HEK293T (cell line): ENCODE measurements at regions not wholly inside any gene's neighbourhood (a gene's known extent, or its start where the extent isn't known, plus 50 kb on each side); places are given as distances from the start of the nearest gene placed in this dataset.
"Not testable (repeated sequence)": the region's sequence is repeated elsewhere in the genome, so short reads cannot be mapped to it uniquely, and the experiment has no call there.

Experiments
- CTBP1 ChIP-seq: fragments of 450-650 bp; IDR thresholded peaks from 2 replicates; pipeline ENCODE4 v1.6.1; 2016; ENCODE audit warnings: borderline replicate concordance
- ELF4 ChIP-seq: fragments of 450-650 bp; IDR thresholded peaks from 2 replicates; pipeline ENCODE4 v1.6.1; 2017; ENCODE audit warnings: antibody characterized with exemption
- FOXA1 ChIP-seq: fragments of 450-650 bp; IDR thresholded peaks from 2 replicates; pipeline ENCODE4 v1.6.1; 2016; ENCODE audit warnings: mild to moderate bottlenecking
- LEF1 ChIP-seq: fragments of 450-650 bp; IDR thresholded peaks from 2 replicates; pipeline ENCODE4 v1.6.1; 2017; ENCODE audit warnings: mild to moderate bottlenecking, borderline replicate concordance
- SP1 ChIP-seq: fragments of 450-650 bp; IDR thresholded peaks from 2 replicates; pipeline ENCODE4 v1.6.1; 2017

DNA sequence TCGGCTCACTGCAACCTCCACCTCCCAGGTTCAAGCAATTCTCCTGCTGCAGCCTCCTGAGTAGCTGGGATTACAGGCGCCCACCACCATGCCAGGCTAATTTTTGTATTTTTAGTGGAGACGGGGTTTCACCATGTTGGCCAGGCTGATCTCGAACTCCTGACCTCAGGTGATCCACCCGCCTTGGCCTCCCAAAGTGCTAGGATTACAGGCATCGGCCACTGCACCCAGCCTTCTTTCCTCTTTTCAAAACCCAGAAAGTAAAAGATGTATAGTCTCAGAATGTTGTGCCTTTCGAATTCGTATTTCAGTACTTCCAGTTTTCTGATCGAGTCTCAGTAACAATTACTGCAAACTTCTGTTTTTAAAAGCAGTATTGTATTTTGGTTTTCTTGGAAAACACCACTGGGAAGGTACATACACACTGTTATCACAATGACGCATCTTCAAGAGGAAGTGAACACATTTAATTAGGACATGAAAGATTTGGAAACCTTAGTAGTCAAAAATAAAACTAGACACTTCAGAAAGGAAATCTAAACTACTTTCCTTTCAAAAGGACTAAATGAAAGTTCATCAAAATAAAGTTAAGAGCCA lies 123.9 kb upstream of the TNFSF4 start:
- not testable (repeated sequence) for TF ChIP-seq ELF4, LEF1, CTBP1, SP1, FOXA1
